ENCODE measurements at regions not wholly inside any gene's neighbourhood (a gene's known extent, or its start where the extent isn't known, plus 50 kb on each side); places are given as distances from the start of the nearest gene placed in this dataset.

GRCh38 chr1:177592624-177593023 is 377.2 kb downstream of the SEC16B start:
- no peaks in the 10 kb centered on the region for H4K20me1 ChIP-seq (ENCODE audit: insufficient read depth, low read length)
- H2AK9ac ChIP-seq (replicated peaks; ENCODE audit: low read depth, low read length, poor library complexity) = no peak overlapping the region
- H4K5ac ChIP-seq (ENCODE audit: low read depth, low read length) = no peak overlapping the region
- H3K4me2 ChIP-seq (ENCODE audit: low read depth, low read length) = no peak overlapping the region
- H3K27ac ChIP-seq (ENCODE audit: insufficient read depth, low read length) = no peak overlapping the region
- H3K9me1 ChIP-seq (ENCODE audit: insufficient read depth, low read length) = no peaks in the 10 kb centered on the region
- no peak overlapping the region for H4K91ac ChIP-seq (ENCODE audit: insufficient read depth, low read depth, low read length)
- no peak overlapping the region for H2AK5ac ChIP-seq (ENCODE audit: low read depth, low read length)
- H3K23ac ChIP-seq (ENCODE audit: low read depth, low read length) = no peak overlapping the region
- H3K9me3 ChIP-seq (ENCODE audit: control insufficient read depth, insufficient read depth, low read length) = no peaks in the 10 kb centered on the region
- no peak overlapping the region for H3K18ac ChIP-seq (ENCODE audit: low read depth, low read length)
- no CpG with 5 or more reads among the region's 4 CpGs for WGBS, 2 experiments (ENCODE audit: extremely low coverage in 2 of 2, insufficient read length in 1 of 2)
- BruUV-seq (replicated peaks) = no TSS peak
- CTCF ChIA-PET = no interaction called here
- H2BK5ac ChIP-seq (ENCODE audit: low read depth, low read length, poor library complexity, severe bottlenecking) = no peak overlapping the region
- ATAC-seq (ENCODE audit: low read depth) (no peak), DNase-seq (no peak)
- POLR2A ChIA-PET (ENCODE audit: unreplicated experiment) = no interaction called here
- no peaks in the 10 kb centered on the region for H3K36me3 ChIP-seq (ENCODE audit: control insufficient read depth, insufficient read depth, low read length)
- no peak overlapping the region for H3K56ac ChIP-seq (ENCODE audit: extremely low read depth, insufficient read depth, low read length)
- H2AFZ ChIP-seq (replicated peaks; ENCODE audit: low read length, poor library complexity) = no peak overlapping the region
- in situ Hi-C loops (cut with MboI; ENCODE audit: low sequenced_read_pairs) (no loop called here), intact Hi-C loops (cut with micrococcal nuclease) (no loop called here), dilution Hi-C loops (cut with HindIII; ENCODE audit: low sequenced_read_pairs, unreplicated experiment) (no loop called here)
- no peaks in the 10 kb centered on the region for H3K27me3 ChIP-seq (ENCODE audit: control insufficient read depth, insufficient read depth, low read length)
- no peak overlapping the region for H4K8ac ChIP-seq (ENCODE audit: low read depth in 2 of 2, low read length in 2 of 2)
- no peak overlapping the region for H2BK120ac ChIP-seq (ENCODE audit: low read depth, low read length)
- H3K9ac ChIP-seq (ENCODE audit: low read depth, low read length) = no peak overlapping the region
- H3K4me3 ChIP-seq (ENCODE audit: insufficient read depth, low read depth, low read length) = no peak overlapping the region
- TF ChIP-seq MXI1 (IDR thresholded peaks at IDR 0.05; ENCODE audit: borderline replicate concordance, low read depth, low read length) (no peak), RAD21 (IDR thresholded peaks at IDR 0.05; ENCODE audit: low read length) (no peak), RCOR1 (IDR thresholded peaks at IDR 0.05; ENCODE audit: insufficient replicate concordance, low read length) (no peak), CEBPB (IDR thresholded peaks at IDR 0.05; ENCODE audit: low read depth, low read length) (no peak), MAFK (IDR thresholded peaks at IDR 0.05; ENCODE audit: low read depth, low read length) (no peak), SMC3 (IDR thresholded peaks at IDR 0.05; ENCODE audit: low read depth, low read length) (no peak), NFE2L2 (IDR thresholded peaks at IDR 0.05; ENCODE audit: low read depth, low read length) (no peak)
- no peak overlapping the region for H3K4ac ChIP-seq (ENCODE audit: low read depth, low read length)
- no peak overlapping the region for H3K14ac ChIP-seq (replicated peaks; ENCODE audit: low read depth, low read length)
- no peaks in the 10 kb centered on the region for H3K79me1 ChIP-seq (ENCODE audit: low read depth in 1 of 2, low read length in 2 of 2)
- H2BK15ac ChIP-seq (ENCODE audit: low read depth, low read length) = no peak overlapping the region
- no peak overlapping the region for H2BK20ac ChIP-seq (ENCODE audit: low read depth, low read length)
- H3K4me1 ChIP-seq (ENCODE audit: control insufficient read depth, insufficient read depth, low read length) = no peaks in the 10 kb centered on the region
